Activated B cell treated with CpG ODN at 0.5 μM for 24 hours (primary cell): ENCODE measurements at regions not wholly inside any gene's neighbourhood (a gene's known extent, or its start where the extent isn't known, plus 50 kb on each side); places are given as distances from the start of the nearest gene placed in this dataset.

Source experiments
- ATAC-seq: fragments of 200-7000 bp; cut with Tn5 transposase; one replicate; pipeline ENCODE4 v1.10.0; 2021; ENCODE audit warnings: low read depth, mild to moderate bottlenecking, moderate library complexity
- CTCF ChIA-PET: fragments of 350-600 bp; sonication (Branson Sonifier 250); formaldehyde crosslinking; loops from one replicate; lab custom pipeline; 2021; ENCODE audit warnings: antibody characterized with exemption; lab: Charles Lee
- POLR2A ChIA-PET: fragments of 350-600 bp; sonication (Branson Sonifier 250); formaldehyde crosslinking; loops from one replicate; lab custom pipeline; 2021; ENCODE audit warnings: antibody characterized with exemption; lab: Charles Lee
- DNase-seq: peaks from one replicate; pipeline ENCODE4 v3.0.0; 2022
- H3K27ac Mint-ChIP-seq: one replicate; pipeline ENCODE4 v1.8.0; 2020; ENCODE audit warnings: mixed read lengths
- H3K27me3 Mint-ChIP-seq: one replicate; pipeline ENCODE4 v1.8.0; 2021; ENCODE audit warnings: mixed read lengths
- H3K36me3 Mint-ChIP-seq: one replicate; pipeline ENCODE4 v1.8.0; 2021; ENCODE audit warnings: low read depth, mixed read lengths
- H3K4me1 Mint-ChIP-seq: one replicate; pipeline ENCODE4 v1.8.0; 2021; ENCODE audit warnings: mixed read lengths
- H3K4me3 Mint-ChIP-seq: one replicate; pipeline ENCODE4 v1.8.0; 2020; ENCODE audit warnings: mild to moderate bottlenecking, mixed read lengths
- H3K9me3 Mint-ChIP-seq: one replicate; pipeline ENCODE4 v1.8.0; 2020; ENCODE audit warnings: mixed read lengths
- CTCF ChIP-seq: fragments of 200-600 bp; IDR thresholded peaks from one replicate; pipeline ENCODE4 v1.8.0; 2022; ENCODE audit warnings: antibody characterized with exemption, mild to moderate bottlenecking
- intact Hi-C: fragments of 100-400 bp; cut with micrococcal nuclease; formaldehyde crosslinking; loops from one replicate; pipeline ENCODE4 v1.15.1; 2024

GRCh38 chr7:93778384-93778783 lies 112.2 kb downstream of the TFPI2 start:
- CTCF ChIA-PET = no interaction called here
- POLR2A ChIA-PET = no interaction called here
- no peaks in the 10 kb centered on the region for H3K4me1 Mint-ChIP-seq
- TF ChIP-seq CTCF = no peak
- H3K9me3 Mint-ChIP-seq = no peaks in the 10 kb centered on the region
- no peaks in the 10 kb centered on the region for H3K27me3 Mint-ChIP-seq
- ATAC-seq = no peak
- intact Hi-C loops = no loop called here
- DNase-seq = no peak
- H3K36me3 Mint-ChIP-seq = no peaks in the 10 kb centered on the region
- no peak overlapping the region for H3K27ac Mint-ChIP-seq
- no peak overlapping the region for H3K4me3 Mint-ChIP-seq

- no peak overlapping the region for H3K27ac Mint-ChIP-seq
- DNase-seq (no peak), ATAC-seq (no peak)
- intact Hi-C loops = no loop called here
- TF ChIP-seq CTCF = no peak
- no peaks in the 10 kb centered on the region for H3K27me3 Mint-ChIP-seq
- ChIA-PET POLR2A (no interaction called here), CTCF (no interaction called here)
- H3K36me3 Mint-ChIP-seq = no peaks in the 10 kb centered on the region
- H3K4me3 Mint-ChIP-seq = no peak overlapping the region
- H3K4me1 Mint-ChIP-seq = no peaks in the 10 kb centered on the region
- H3K9me3 Mint-ChIP-seq = no peaks in the 10 kb centered on the region
Measured at GRCh38 chr7:93773446-93773845, 117.1 kb downstream of the TFPI2 start.

GRCh38 chr7:93765475-93765874 lies 125.1 kb downstream of the TFPI2 start:
- Mint-ChIP-seq H3K27me3 (peaks cover 2% of the 10 kb centered on the region), H3K27ac (no peak overlapping the region), H3K9me3 (no peaks in the 10 kb centered on the region), H3K4me1 (no peaks in the 10 kb centered on the region), H3K36me3 (no peaks in the 10 kb centered on the region), H3K4me3 (no peak overlapping the region)
- TF ChIP-seq CTCF = no peak
- ATAC-seq (no peak), DNase-seq (no peak)
- POLR2A ChIA-PET = no interaction called here
- CTCF ChIA-PET = no interaction called here
- intact Hi-C loops = no loop called here

- no peak overlapping the region for H3K4me3 Mint-ChIP-seq
- DNase-seq (no peak), ATAC-seq (no peak)
- no peaks in the 10 kb centered on the region for H3K9me3 Mint-ChIP-seq
- H3K4me1 Mint-ChIP-seq = no peaks in the 10 kb centered on the region
- H3K27ac Mint-ChIP-seq = no peak overlapping the region
- intact Hi-C loops = no loop called here
- CTCF ChIA-PET = no interaction called here
- H3K27me3 Mint-ChIP-seq = peaks cover 6% of the 10 kb centered on the region
- POLR2A ChIA-PET = no interaction called here
- H3K36me3 Mint-ChIP-seq = no peaks in the 10 kb centered on the region
- no peak for TF ChIP-seq CTCF
Measured at GRCh38 chr7:93758631-93759030, 131.9 kb downstream of the TFPI2 start.

GRCh38 chr7:93757426-93757825 lies 133.1 kb downstream of the TFPI2 start:
- intact Hi-C loops = no loop called here
- no peak overlapping the region for H3K4me3 Mint-ChIP-seq
- ATAC-seq = no peak
- no peaks in the 10 kb centered on the region for H3K36me3 Mint-ChIP-seq
- TF ChIP-seq CTCF = no peak
- peaks cover 6% of the 10 kb centered on the region for H3K27me3 Mint-ChIP-seq
- POLR2A ChIA-PET = no interaction called here
- H3K4me1 Mint-ChIP-seq = no peaks in the 10 kb centered on the region
- no peaks in the 10 kb centered on the region for H3K9me3 Mint-ChIP-seq
- CTCF ChIA-PET = no interaction called here
- DNase-seq = no peak
- H3K27ac Mint-ChIP-seq = no peak overlapping the region
